ENCODE measurements at regions not wholly inside any gene's neighbourhood (a gene's known extent, or its start where the extent isn't known, plus 50 kb on each side); places are given as distances from the start of the nearest gene placed in this dataset.

DNA sequence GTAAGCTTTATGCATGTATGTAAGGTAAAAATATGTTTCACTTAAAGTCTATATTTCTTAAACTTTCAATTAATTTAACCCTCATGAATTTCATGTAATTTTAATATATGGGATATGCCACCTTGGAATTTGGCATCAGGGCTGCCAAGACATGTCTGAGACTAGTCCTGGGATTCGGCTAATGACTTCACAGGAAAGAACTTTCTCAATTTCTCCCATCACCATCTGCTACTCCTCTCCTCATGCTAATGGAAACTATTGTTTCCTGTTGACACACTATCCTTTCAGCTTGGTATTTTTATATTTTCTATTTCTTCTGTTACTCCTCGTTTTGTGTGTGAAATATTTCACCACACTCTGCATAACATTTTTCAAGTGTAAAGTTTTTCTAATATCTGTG lies 205.9 kb downstream of the ARL4A start:
- FAIRE-seq: no peak
- CTCF ChIA-PET: no interaction called here

More for the DNA sequence above, 205.9 kb downstream of the ARL4A start:
- peak; percentile 13 for DNase-seq (ENCODE audit: low read depth, low spot score)
- no peaks in the 10 kb centered on the region for H3K4me1 ChIP-seq (ENCODE audit: control insufficient read depth, extremely low read depth, insufficient read depth, low read length)
- POLR2A ChIA-PET: no interaction called here
- TF ChIP-seq GATA2 (IDR thresholded peaks at IDR 0.05; ENCODE audit: insufficient read depth, insufficient read length, low read depth, low read length) (no peak), POLR2A (IDR thresholded peaks at IDR 0.05; ENCODE audit: low read depth, low read length) (no peak), MYC (IDR thresholded peaks at IDR 0.05; ENCODE audit: low read depth, low read length) (no peak), EZH2 (IDR thresholded peaks at IDR 0.05; ENCODE audit: borderline replicate concordance, low read depth, low read length, severe bottlenecking) (no peak), JUN (IDR thresholded peaks at IDR 0.05; ENCODE audit: borderline replicate concordance, insufficient read depth, insufficient read length, low read depth) (no peak), POLR2AphosphoS5 (IDR thresholded peaks at IDR 0.05; ENCODE audit: insufficient read depth, low read depth, low read length) (no peak), CTCF (IDR thresholded peaks at IDR 0.05; ENCODE audit: extremely low read depth in 1 of 2, insufficient read depth in 1 of 2, low read depth in 1 of 2, low read length in 2 of 2) (no peak)
- TF ChIP-seq, protein P1, sequence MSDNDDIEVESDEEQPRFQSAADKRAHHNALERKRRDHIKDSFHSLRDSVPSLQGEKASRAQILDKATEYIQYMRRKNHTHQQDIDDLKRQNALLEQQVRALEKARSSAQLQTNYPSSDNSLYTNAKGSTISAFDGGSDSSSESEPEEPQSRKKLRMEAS (IDR thresholded peaks at IDR 0.05; ENCODE audit: insufficient read depth, insufficient read length): no peak
- H3K9ac ChIP-seq (replicated peaks; ENCODE audit: extremely low read depth, insufficient read depth, low read length): no peak overlapping the region
- H3K9me3 ChIP-seq (replicated peaks; ENCODE audit: control insufficient read depth, insufficient read depth, low read length): no peaks in the 10 kb centered on the region
- no TSS peak for BruUV-seq (replicated peaks)
- no peaks in the 10 kb centered on the region for H3K27me3 ChIP-seq (ENCODE audit: control insufficient read depth in 2 of 2, insufficient read depth in 2 of 2, low read length in 2 of 2)
- H2AFZ ChIP-seq (ENCODE audit: low read depth, low read length): no peak overlapping the region
- H3K9me1 ChIP-seq (replicated peaks; ENCODE audit: control insufficient read depth, extremely low read depth, insufficient read depth, low read length): no peaks in the 10 kb centered on the region
- no peak overlapping the region for H3K4me2 ChIP-seq (ENCODE audit: insufficient read depth, low read length)
- H4K20me1 ChIP-seq (replicated peaks; ENCODE audit: control insufficient read depth, extremely low read depth, insufficient read depth, low read length): no peaks in the 10 kb centered on the region
- H3K36me3 ChIP-seq (ENCODE audit: control insufficient read depth in 2 of 2, extremely low read depth in 1 of 2, insufficient read depth in 2 of 2, low read length in 2 of 2): no peaks in the 10 kb centered on the region
- no peak overlapping the region for H3K27ac ChIP-seq (ENCODE audit: insufficient read depth, low read depth, low read length)
- intact Hi-C loops (cut with micrococcal nuclease): no loop called here
- no peaks in the 10 kb centered on the region for H3K79me2 ChIP-seq (ENCODE audit: control insufficient read depth, insufficient read depth, low read length)
- no peak overlapping the region for H3K4me3 ChIP-seq (replicated peaks in 1 of 3; ENCODE audit: insufficient read depth in 1 of 3, low read depth in 1 of 3, low read length in 3 of 3)
- dilution Hi-C loops (cut with MboI; ENCODE audit: extremely low pct_ligation_motif_present, low sequenced_read_pairs): no loop called here

Measured in endothelial cell of umbilical vein (primary cell).